ENCODE measurements at regions not wholly inside any gene's neighbourhood (a gene's known extent, or its start where the extent isn't known, plus 50 kb on each side); places are given as distances from the start of the nearest gene placed in this dataset.

DNA sequence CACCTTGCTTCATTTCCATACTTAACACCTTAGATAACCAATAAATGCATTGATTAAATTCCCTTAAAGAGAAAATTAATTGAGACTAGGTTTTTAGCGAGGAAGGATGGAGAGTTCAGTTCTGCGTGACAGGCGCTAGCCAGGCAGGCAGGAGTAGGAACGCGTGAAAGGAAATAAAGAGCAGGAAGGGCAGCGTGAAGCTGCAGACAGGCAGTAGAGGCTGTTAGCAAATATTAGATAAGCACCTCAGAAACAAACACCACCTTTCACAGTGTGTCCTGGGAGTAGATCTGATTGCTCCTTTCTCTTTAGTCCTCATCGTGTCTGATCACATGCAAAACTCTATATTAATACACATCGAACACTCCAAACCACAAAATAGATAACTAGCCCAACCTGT lies 282.7 kb upstream of the ADGRL2 start:
- no peak for DNase-seq (ENCODE audit: low read depth in 1 of 2, low spot score in 1 of 2)
- Histone ChIP-seq H3K4me3 (replicated peaks; ENCODE audit: insufficient read depth, low read length) (no peak overlapping the region), H3K27ac (replicated peaks) (no peak overlapping the region), H3K27me3 (ENCODE audit: insufficient read depth, poor library complexity, severe bottlenecking) (peaks cover 3% of the 10 kb centered on the region)
- TF ChIP-seq POLR2AphosphoS5 (IDR thresholded peaks at IDR 0.05; ENCODE audit: low read depth): no peak
- TF ChIP-seq, protein P1, sequence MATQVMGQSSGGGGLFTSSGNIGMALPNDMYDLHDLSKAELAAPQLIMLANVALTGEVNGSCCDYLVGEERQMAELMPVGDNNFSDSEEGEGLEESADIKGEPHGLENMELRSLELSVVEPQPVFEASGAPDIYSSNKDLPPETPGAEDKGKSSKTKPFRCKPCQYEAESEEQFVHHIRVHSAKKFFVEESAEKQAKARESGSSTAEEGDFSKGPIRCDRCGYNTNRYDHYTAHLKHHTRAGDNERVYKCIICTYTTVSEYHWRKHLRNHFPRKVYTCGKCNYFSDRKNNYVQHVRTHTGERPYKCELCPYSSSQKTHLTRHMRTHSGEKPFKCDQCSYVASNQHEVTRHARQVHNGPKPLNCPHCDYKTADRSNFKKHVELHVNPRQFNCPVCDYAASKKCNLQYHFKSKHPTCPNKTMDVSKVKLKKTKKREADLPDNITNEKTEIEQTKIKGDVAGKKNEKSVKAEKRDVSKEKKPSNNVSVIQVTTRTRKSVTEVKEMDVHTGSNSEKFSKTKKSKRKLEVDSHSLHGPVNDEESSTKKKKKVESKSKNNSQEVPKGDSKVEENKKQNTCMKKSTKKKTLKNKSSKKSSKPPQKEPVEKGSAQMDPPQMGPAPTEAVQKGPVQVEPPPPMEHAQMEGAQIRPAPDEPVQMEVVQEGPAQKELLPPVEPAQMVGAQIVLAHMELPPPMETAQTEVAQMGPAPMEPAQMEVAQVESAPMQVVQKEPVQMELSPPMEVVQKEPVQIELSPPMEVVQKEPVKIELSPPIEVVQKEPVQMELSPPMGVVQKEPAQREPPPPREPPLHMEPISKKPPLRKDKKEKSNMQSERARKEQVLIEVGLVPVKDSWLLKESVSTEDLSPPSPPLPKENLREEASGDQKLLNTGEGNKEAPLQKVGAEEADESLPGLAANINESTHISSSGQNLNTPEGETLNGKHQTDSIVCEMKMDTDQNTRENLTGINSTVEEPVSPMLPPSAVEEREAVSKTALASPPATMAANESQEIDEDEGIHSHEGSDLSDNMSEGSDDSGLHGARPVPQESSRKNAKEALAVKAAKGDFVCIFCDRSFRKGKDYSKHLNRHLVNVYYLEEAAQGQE (IDR thresholded peaks at IDR 0.05; ENCODE audit: insufficient replicate concordance, low read depth): no peak

DNA sequence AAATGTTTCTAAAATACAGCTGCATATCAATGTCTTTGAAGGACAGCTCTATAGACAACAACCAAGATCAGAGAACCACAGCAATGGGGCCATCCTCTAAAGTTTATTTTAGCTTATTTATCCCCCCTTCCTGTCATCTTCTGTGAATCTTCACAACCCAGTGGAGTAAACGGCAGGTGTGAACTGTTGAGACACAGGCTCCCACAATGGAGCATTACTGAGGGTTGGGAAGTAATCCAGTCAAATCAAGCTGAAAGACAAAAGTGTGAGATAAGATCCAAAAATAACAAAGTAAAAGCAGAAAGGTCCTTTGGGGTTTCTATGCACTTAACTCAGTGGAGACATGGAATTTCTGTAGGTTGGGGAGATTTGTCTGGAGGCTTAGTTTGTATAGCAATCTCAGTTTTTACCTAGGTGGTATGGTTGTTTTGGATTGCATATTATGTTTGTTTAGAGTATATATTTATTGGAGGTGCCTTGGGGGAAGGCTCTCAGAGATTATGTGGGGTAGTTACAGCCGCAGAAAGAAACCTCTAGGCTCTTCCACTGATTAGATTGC lies 286.9 kb upstream of the ADGRL2 start:
- TF ChIP-seq GABPA (IDR thresholded peaks at IDR 0.05; ENCODE audit: low read depth) (no peak), SPI1 (IDR thresholded peaks at IDR 0.05; ENCODE audit: borderline replicate concordance, low read depth) (no peak), POLR2AphosphoS5 (IDR thresholded peaks at IDR 0.05; ENCODE audit: low read depth) (no peak)
- TF ChIP-seq, protein P2, sequence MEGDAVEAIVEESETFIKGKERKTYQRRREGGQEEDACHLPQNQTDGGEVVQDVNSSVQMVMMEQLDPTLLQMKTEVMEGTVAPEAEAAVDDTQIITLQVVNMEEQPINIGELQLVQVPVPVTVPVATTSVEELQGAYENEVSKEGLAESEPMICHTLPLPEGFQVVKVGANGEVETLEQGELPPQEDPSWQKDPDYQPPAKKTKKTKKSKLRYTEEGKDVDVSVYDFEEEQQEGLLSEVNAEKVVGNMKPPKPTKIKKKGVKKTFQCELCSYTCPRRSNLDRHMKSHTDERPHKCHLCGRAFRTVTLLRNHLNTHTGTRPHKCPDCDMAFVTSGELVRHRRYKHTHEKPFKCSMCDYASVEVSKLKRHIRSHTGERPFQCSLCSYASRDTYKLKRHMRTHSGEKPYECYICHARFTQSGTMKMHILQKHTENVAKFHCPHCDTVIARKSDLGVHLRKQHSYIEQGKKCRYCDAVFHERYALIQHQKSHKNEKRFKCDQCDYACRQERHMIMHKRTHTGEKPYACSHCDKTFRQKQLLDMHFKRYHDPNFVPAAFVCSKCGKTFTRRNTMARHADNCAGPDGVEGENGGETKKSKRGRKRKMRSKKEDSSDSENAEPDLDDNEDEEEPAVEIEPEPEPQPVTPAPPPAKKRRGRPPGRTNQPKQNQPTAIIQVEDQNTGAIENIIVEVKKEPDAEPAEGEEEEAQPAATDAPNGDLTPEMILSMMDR (IDR thresholded peaks at IDR 0.05; ENCODE audit: insufficient read depth, low read length): no peak
- TF ChIP-seq, protein P1 (IDR thresholded peaks at IDR 0.05; ENCODE audit: insufficient replicate concordance, low read depth): no peak
- Histone ChIP-seq H3K27ac (replicated peaks) (no peak overlapping the region), H3K27me3 (ENCODE audit: insufficient read depth, poor library complexity, severe bottlenecking) (no peaks in the 10 kb centered on the region), H3K4me3 (replicated peaks; ENCODE audit: insufficient read depth, low read length) (no peak overlapping the region)
- DNase-seq (ENCODE audit: low read depth in 1 of 2, low spot score in 1 of 2): no peak

DNA sequence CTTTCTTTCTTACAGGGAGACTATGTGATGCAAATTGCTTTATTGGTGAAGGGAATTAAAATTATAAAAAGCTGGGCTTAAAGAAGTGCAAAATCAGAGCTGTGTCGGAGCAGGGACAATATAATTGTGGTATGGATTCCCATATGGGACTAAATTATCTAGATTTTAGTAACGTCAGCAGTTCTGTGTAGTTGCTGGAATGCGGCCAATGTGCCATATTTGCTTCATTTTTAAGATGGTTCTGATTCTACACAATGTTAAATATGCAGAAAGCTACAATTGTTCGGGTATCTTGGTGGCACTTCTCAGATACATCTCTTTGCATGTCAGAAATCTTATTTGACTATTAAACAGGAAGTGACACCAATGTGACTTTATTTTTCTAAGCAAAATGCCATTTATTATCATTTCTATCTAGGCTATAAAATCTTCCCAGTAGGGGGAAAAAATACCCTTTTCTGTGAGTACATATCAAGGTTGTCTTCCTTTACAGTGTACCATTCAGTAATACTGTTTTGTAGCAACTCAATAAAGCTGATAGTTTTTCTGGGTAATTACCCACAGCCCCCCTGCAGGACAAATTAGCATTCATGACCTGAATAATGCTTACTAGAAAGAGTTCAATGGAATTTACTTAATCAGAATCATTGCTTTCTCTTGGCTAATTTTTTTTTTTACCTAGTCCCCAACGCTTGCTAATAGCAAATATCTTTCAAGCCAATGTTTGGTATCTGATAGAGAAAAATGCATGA lies 288.3 kb upstream of the ADGRL2 start:
- H3K27ac ChIP-seq (replicated peaks): no peak overlapping the region
- TF ChIP-seq, protein P2 (IDR thresholded peaks at IDR 0.05; ENCODE audit: insufficient read depth, low read length): no peak
- TF ChIP-seq POLR2AphosphoS5 (IDR thresholded peaks at IDR 0.05; ENCODE audit: low read depth): no peak
- no peak for TF ChIP-seq SPI1 (IDR thresholded peaks at IDR 0.05; ENCODE audit: borderline replicate concordance, low read depth)
- TF ChIP-seq, protein P1 (IDR thresholded peaks at IDR 0.05; ENCODE audit: insufficient replicate concordance, low read depth): no peak
- TF ChIP-seq GABPA (IDR thresholded peaks at IDR 0.05; ENCODE audit: low read depth): no peak
- H3K27me3 ChIP-seq (ENCODE audit: insufficient read depth, poor library complexity, severe bottlenecking): no peaks in the 10 kb centered on the region
- H3K4me3 ChIP-seq (replicated peaks; ENCODE audit: insufficient read depth, low read length): no peak overlapping the region
- DNase-seq (ENCODE audit: low read depth in 1 of 2, low spot score in 1 of 2): no peak
